DMS153 (cell line): ENCODE measurements at regions not wholly inside any gene's neighbourhood (a gene's known extent, or its start where the extent isn't known, plus 50 kb on each side); places are given as distances from the start of the nearest gene placed in this dataset.

Experiments used
- DNase-seq: peaks from one replicate; lab custom pipeline; 2025; lab: John Stamatoyannopoulos, UW

GRCh38 chr6:165950316-165950715, 217.3 kb downstream of the TBXT start:
- no peak for DNase-seq

DNA sequence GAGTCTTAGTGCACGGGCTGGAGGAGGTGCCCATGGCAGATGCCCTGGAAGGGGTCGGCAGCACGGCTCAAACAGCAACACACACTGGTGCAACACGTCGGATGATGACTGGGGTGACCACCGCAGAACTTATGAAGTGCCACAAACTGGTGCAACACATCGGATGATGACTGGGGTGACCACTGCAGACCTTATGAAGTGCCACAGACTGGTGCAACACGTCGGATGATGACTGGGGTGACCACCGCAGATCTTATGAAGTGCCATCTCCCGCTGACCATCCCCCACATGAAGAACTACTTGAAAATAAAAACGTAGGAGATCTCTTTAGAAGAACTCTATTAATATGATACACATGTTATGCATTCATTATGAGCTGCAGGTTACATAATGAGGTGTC, 218.3 kb downstream of the TBXT start:
- no peak for DNase-seq

DNA sequence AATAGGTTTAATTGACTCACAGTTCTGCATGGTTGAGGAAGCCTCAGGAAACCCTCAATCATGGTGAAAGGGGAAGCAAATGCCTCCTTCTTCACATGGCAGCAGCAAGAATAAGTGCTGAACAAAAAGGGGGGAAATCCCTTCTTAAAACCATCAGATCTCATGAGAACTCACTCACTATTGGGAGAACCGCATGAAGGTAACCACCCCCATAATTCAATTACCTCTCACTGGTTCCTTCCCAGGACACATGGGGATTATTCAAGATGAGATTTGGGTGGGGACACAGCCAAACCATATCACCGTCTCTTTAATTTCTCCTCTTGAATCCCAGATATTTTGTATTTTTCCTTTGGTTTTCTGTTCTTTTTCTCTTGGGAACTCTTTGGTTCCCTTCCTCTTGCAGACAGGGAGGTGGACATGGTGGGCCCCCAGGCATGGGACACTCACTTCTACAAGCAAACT, 223.6 kb downstream of the TBXT start:
- DNase-seq = no peak

GRCh38 chr6:165941786-165942185, 225.9 kb downstream of the TBXT start:
- DNase-seq = no peak

DNA sequence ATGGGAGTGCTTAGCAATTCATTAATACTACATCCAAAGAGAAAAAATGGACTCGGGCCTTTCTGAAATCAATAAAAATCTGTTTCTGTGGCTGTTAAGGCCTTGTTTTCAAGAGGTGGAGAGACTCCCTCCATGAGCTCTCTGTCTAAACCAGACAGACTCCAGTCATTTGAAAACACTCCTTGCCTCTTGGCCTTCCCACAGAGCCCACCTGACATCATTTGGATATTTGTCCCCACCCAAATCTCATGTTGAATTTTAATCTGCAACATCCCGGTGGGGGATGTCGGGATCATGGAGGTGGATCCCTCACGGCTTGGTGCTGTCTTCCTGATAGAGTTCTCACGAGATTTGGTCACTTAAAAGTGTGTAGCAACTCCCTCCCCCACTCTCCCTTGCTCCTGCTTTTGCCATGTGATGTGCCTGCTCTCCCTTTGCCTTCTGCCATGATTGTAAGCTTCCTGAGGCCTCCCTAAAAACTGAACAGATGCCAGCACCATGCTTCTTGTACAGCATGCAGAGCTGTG, 226.3 kb downstream of the TBXT start:
- no peak for DNase-seq

GRCh38 chr6:165940366-165940765, 227.3 kb downstream of the TBXT start:
- no peak for DNase-seq

GRCh38 chr6:165939601-165940290, 227.9 kb downstream of the TBXT start:
- DNase-seq = no peak

GRCh38 chr6:165939047-165939446, 228.6 kb downstream of the TBXT start:
- no peak for DNase-seq

- DNase-seq = no peak
These were observed 229.9 kb downstream of the TBXT start for GRCh38 chr6:165937564-165938358.

DNA sequence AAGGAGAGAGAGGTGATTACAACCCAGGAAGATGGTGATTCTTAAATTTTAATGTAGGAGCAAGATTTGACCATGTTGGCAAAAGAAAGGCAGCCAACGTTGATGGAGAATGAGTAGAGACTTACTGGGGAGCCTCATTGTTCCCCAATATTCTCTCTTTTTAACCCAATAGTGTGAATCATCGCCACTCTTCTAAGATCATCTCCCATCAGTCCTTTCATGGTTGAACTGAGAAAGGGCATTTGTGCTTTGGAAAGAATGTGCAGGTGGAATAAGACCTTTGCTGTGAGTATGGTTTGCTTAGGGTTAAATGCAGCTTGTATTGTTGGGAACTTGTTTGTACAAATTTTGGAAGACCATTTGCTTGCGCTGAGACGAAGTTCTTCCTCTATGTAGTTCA, 231.0 kb downstream of the TBXT start:
- no peak for DNase-seq

GRCh38 chr6:165936096-165936495, 231.6 kb downstream of the TBXT start:
- no peak for DNase-seq

DNA sequence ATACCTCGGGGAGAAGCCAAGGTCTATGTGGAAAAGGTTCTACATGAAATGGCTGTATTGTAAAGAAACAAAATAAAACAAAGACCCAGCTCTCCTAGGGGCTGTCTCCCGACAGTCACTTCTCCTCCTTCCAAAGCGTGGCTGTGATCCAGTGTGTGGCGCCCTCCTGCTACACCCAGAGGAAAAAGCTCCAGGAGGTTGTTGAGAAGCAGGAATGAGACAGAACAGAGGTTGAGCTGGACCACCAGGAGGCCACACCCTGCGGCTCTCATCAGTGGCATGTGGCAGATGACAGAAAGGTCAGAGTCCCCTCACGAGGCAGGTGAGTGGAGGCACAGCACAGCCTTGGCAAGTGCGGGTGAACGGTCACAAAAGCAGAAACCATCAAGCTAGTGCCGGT, 236.0 kb downstream of the TBXT start:
- DNase-seq = no peak

GRCh38 chr6:165930668-165931214, 236.9 kb downstream of the TBXT start:
- DNase-seq = no peak

- DNase-seq = no peak
These were observed 238.0 kb downstream of the TBXT start for GRCh38 chr6:165929607-165930006.

- DNase-seq = no peak
These were observed 241.3 kb downstream of the TBXT start for GRCh38 chr6:165926378-165926777.

GRCh38 chr6:165925474-165926156, 242.0 kb downstream of the TBXT start:
- no peak for DNase-seq

GRCh38 chr6:165922309-165922794, 245.3 kb downstream of the TBXT start:
- no peak for DNase-seq

- DNase-seq = no peak
These were observed 246.6 kb downstream of the TBXT start for GRCh38 chr6:165920896-165921671.

- DNase-seq = no peak
These were observed 250.1 kb downstream of the TBXT start for GRCh38 chr6:165917576-165917975.

GRCh38 chr6:165915022-165915770, 252.2 kb upstream of the PDE10A start:
- DNase-seq = no peak
